HAP-1 (cell line): ENCODE measurements at regions not wholly inside any gene's neighbourhood (a gene's known extent, or its start where the extent isn't known, plus 50 kb on each side); places are given as distances from the start of the nearest gene placed in this dataset.

ENCODE experiments used
- DNase-seq, 2 experiments: peaks; one replicate each; pipeline ENCODE4 v3.0.0-alpha.2; 2016 to 2020; ENCODE audit warnings: low spot score in 2 of 2
- H3K27me3 ChIP-seq: fragments of 250-450 bp; sonication (Bioruptor Pico); 2 replicates; pipeline ENCODE4 v1.5.1; 2020; ENCODE audit warnings: low read depth, mild to moderate bottlenecking, moderate library complexity
- H3K36me3 ChIP-seq: fragments of 250-450 bp; sonication (Bioruptor Pico); replicated peaks from 2 replicates; pipeline ENCODE4 v1.5.1; 2020; ENCODE audit warnings: mild to moderate bottlenecking
- H3K4me1 ChIP-seq: fragments of 250-450 bp; sonication (Bioruptor Pico); 2 replicates; pipeline ENCODE4 v1.5.1; 2020; ENCODE audit warnings: mild to moderate bottlenecking
- H3K4me3 ChIP-seq: fragments of 250-450 bp; sonication (Bioruptor Pico); 2 replicates; pipeline ENCODE4 v1.5.1; 2020; ENCODE audit warnings: mild to moderate bottlenecking, moderate library complexity
- H3K9me3 ChIP-seq: fragments of 250-450 bp; sonication (Bioruptor Pico); 2 replicates; pipeline ENCODE4 v1.5.1; 2020; ENCODE audit warnings: mild to moderate bottlenecking, moderate library complexity
- in situ Hi-C: fragments of 300-500 bp; cut with MboI; formaldehyde crosslinking; loops from 3 replicates; pipeline ENCODE4 v1.14.3; 2020; ENCODE audit warnings: low sequenced_read_pairs, inconsistent platforms, mixed read lengths

- in situ Hi-C loops: no loop called here
- no peaks in the 10 kb centered on the region for H3K36me3 ChIP-seq
- no peaks in the 10 kb centered on the region for H3K9me3 ChIP-seq
- H3K4me1 ChIP-seq: no peaks in the 10 kb centered on the region
- no peaks in the 10 kb centered on the region for H3K27me3 ChIP-seq
- no peak overlapping the region for H3K4me3 ChIP-seq
- DNase-seq: no peak
Measured at GRCh38 chr3:1578124-1578806, 485.4 kb downstream of the CNTN6 start.

- in situ Hi-C loops: no loop called here
- no peaks in the 10 kb centered on the region for H3K9me3 ChIP-seq
- no peaks in the 10 kb centered on the region for H3K27me3 ChIP-seq
- H3K4me1 ChIP-seq: no peaks in the 10 kb centered on the region
- no peaks in the 10 kb centered on the region for H3K36me3 ChIP-seq
- no peak for DNase-seq
- no peak overlapping the region for H3K4me3 ChIP-seq
Measured at GRCh38 chr3:1583044-1583443, 490.2 kb downstream of the CNTN6 start.

GRCh38 chr3:1587426-1587825, 494.6 kb downstream of the CNTN6 start:
- no peaks in the 10 kb centered on the region for H3K36me3 ChIP-seq
- H3K4me3 ChIP-seq: no peak overlapping the region
- H3K9me3 ChIP-seq: no peaks in the 10 kb centered on the region
- no peak for DNase-seq
- H3K27me3 ChIP-seq: no peaks in the 10 kb centered on the region
- in situ Hi-C loops: no loop called here
- no peaks in the 10 kb centered on the region for H3K4me1 ChIP-seq

GRCh38 chr3:1591327-1592028, 498.7 kb downstream of the CNTN6 start:
- in situ Hi-C loops: no loop called here
- no peaks in the 10 kb centered on the region for H3K36me3 ChIP-seq
- no peak for DNase-seq

GRCh38 chr3:1594940-1595339, 502.1 kb downstream of the CNTN6 start:
- no peak for DNase-seq
- Histone ChIP-seq H3K27me3 (no peaks in the 10 kb centered on the region), H3K4me1 (no peaks in the 10 kb centered on the region), H3K36me3 (no peaks in the 10 kb centered on the region), H3K9me3 (no peaks in the 10 kb centered on the region), H3K4me3 (no peak overlapping the region)
- in situ Hi-C loops: no loop called here

More at GRCh38 chr3:1591327-1592028, 498.7 kb downstream of the CNTN6 start:
- no peaks in the 10 kb centered on the region for H3K9me3 ChIP-seq
- H3K4me1 ChIP-seq: no peaks in the 10 kb centered on the region
- H3K27me3 ChIP-seq: no peaks in the 10 kb centered on the region
- no peak overlapping the region for H3K4me3 ChIP-seq

GRCh38 chr3:1600206-1600605, 498.5 kb upstream of the CNTN4 start:
- no peak for DNase-seq
- Histone ChIP-seq H3K4me1 (no peaks in the 10 kb centered on the region), H3K27me3 (no peaks in the 10 kb centered on the region), H3K4me3 (no peak overlapping the region), H3K36me3 (no peaks in the 10 kb centered on the region), H3K9me3 (no peaks in the 10 kb centered on the region)
- in situ Hi-C loops: no loop called here

GRCh38 chr3:1600700-1601418, 497.8 kb upstream of the CNTN4 start:
- no peak for DNase-seq
- in situ Hi-C loops: no loop called here
- H3K36me3 ChIP-seq: no peaks in the 10 kb centered on the region
- H3K27me3 ChIP-seq: no peaks in the 10 kb centered on the region
- H3K4me1 ChIP-seq: no peaks in the 10 kb centered on the region
- no peaks in the 10 kb centered on the region for H3K9me3 ChIP-seq
- no peak overlapping the region for H3K4me3 ChIP-seq

GRCh38 chr3:1609416-1609815, 489.2 kb upstream of the CNTN4 start:
- Histone ChIP-seq H3K27me3 (no peaks in the 10 kb centered on the region), H3K9me3 (no peaks in the 10 kb centered on the region), H3K4me3 (no peak overlapping the region), H3K36me3 (no peaks in the 10 kb centered on the region), H3K4me1 (no peaks in the 10 kb centered on the region)
- no peak for DNase-seq
- in situ Hi-C loops: no loop called here

- DNase-seq: no peak
- peaks cover 6% of the 10 kb centered on the region for H3K4me1 ChIP-seq
- H3K4me3 ChIP-seq: no peak overlapping the region
- no peaks in the 10 kb centered on the region for H3K27me3 ChIP-seq
- H3K36me3 ChIP-seq: no peaks in the 10 kb centered on the region
- in situ Hi-C loops: no loop called here
- H3K9me3 ChIP-seq: no peaks in the 10 kb centered on the region
Measured at GRCh38 chr3:1611824-1612223, 486.8 kb upstream of the CNTN4 start.

GRCh38 chr3:1613962-1614361, 484.7 kb upstream of the CNTN4 start:
- DNase-seq: no peak
- no peak overlapping the region for H3K4me3 ChIP-seq
- no peaks in the 10 kb centered on the region for H3K9me3 ChIP-seq
- H3K36me3 ChIP-seq: no peaks in the 10 kb centered on the region
- H3K4me1 ChIP-seq: peaks cover 8% of the 10 kb centered on the region
- H3K27me3 ChIP-seq: no peaks in the 10 kb centered on the region
- in situ Hi-C loops: no loop called here

GRCh38 chr3:1616744-1617143, 481.9 kb upstream of the CNTN4 start:
- no peaks in the 10 kb centered on the region for H3K9me3 ChIP-seq
- peaks cover 8% of the 10 kb centered on the region for H3K4me1 ChIP-seq
- no peak overlapping the region for H3K4me3 ChIP-seq
- peak; percentile 11 to 47 for DNase-seq
- H3K27me3 ChIP-seq: no peaks in the 10 kb centered on the region
- in situ Hi-C loops: no loop called here
- H3K36me3 ChIP-seq: no peaks in the 10 kb centered on the region

- Histone ChIP-seq H3K9me3 (no peaks in the 10 kb centered on the region), H3K36me3 (no peaks in the 10 kb centered on the region), H3K4me1 (no peaks in the 10 kb centered on the region), H3K4me3 (no peak overlapping the region), H3K27me3 (no peaks in the 10 kb centered on the region)
- DNase-seq: no peak
- in situ Hi-C loops: no loop called here
Measured at GRCh38 chr3:1623896-1624295, 474.8 kb upstream of the CNTN4 start.

GRCh38 chr3:1632128-1632527, 466.5 kb upstream of the CNTN4 start:
- H3K4me1 ChIP-seq: no peaks in the 10 kb centered on the region
- no peaks in the 10 kb centered on the region for H3K36me3 ChIP-seq
- in situ Hi-C loops: no loop called here
- DNase-seq: no peak
- no peaks in the 10 kb centered on the region for H3K9me3 ChIP-seq
- H3K27me3 ChIP-seq: no peaks in the 10 kb centered on the region
- no peak overlapping the region for H3K4me3 ChIP-seq

- in situ Hi-C loops: no loop called here
- Histone ChIP-seq H3K4me3 (no peak overlapping the region), H3K9me3 (no peaks in the 10 kb centered on the region), H3K27me3 (no peaks in the 10 kb centered on the region), H3K36me3 (no peaks in the 10 kb centered on the region), H3K4me1 (no peaks in the 10 kb centered on the region)
- DNase-seq: no peak
Measured at GRCh38 chr3:1661839-1662238, 436.8 kb upstream of the CNTN4 start.
